Neural progenitor cell (in vitro differentiated cells): ENCODE measurements at regions not wholly inside any gene's neighbourhood (a gene's known extent, or its start where the extent isn't known, plus 50 kb on each side); places are given as distances from the start of the nearest gene placed in this dataset.

Experiments
- CTCF ChIP-seq: fragments of 200-600 bp; sonication (generic); IDR thresholded peaks from 2 replicates; pipeline ENCODE4 v1.5.1; 2017; ENCODE audit warnings: antibody characterized with exemption, mild to moderate bottlenecking
- EZH2 ChIP-seq: fragments of 200-600 bp; sonication (generic); IDR thresholded peaks from 2 replicates; pipeline ENCODE4 v1.6.1; 2017; ENCODE audit warnings: antibody characterized with exemption, mild to moderate bottlenecking, moderate library complexity
- EZH2phosphoT487 ChIP-seq: fragments of 200-600 bp; sonication (generic); IDR thresholded peaks from 2 replicates; pipeline ENCODE4 v1.6.1; 2017; ENCODE audit warnings: antibody characterized with exemption

- TF ChIP-seq CTCF (no peak), EZH2 (no peak), EZH2phosphoT487 (no peak)
These were observed 106.0 kb downstream of the FOXF2 start for GRCh38 chr6:1495344-1495743.
